PC-9 (cell line): ENCODE measurements at regions not wholly inside any gene's neighbourhood (a gene's known extent, or its start where the extent isn't known, plus 50 kb on each side); places are given as distances from the start of the nearest gene placed in this dataset.

Source experiments
- BruUV-seq: library from RNA; stranded (reverse); fragments of 400-500 nt; replicated peaks from 2 replicates; lab custom pipeline; 2021; lab: Mats Ljungman, UMichigan
- CTCF ChIA-PET: fragments of 300-600 bp; sonication (Branson Sonifier 250); formaldehyde crosslinking; loops from one replicate; lab custom pipeline; 2022; ENCODE audit warnings: antibody characterized with exemption; lab: Charles Lee
- POLR2A ChIA-PET: fragments of 300-600 bp; sonication (Branson Sonifier 250); formaldehyde crosslinking; loops from one replicate; lab custom pipeline; 2022; ENCODE audit warnings: antibody characterized with exemption; ENCODE audit not compliant: unreplicated experiment; lab: Charles Lee
- DNase-seq, 2 experiments: peaks; one replicate each; pipeline versions ENCODE4 v3.0.0 to v3.0.0-alpha.2; 2015 to 2022; ENCODE audit warnings: mixed read lengths in 1 of 2
- H2AFZ ChIP-seq: fragments of 200-600 bp; sonication (generic); 2 replicates; pipeline ENCODE4 v1.8.1; 2017; ENCODE audit warnings: antibody characterized with exemption
- H3F3A ChIP-seq: fragments of 200-600 bp; sonication (generic); 2 replicates; pipeline ENCODE4 v1.8.1; 2017; ENCODE audit warnings: antibody characterized with exemption, mild to moderate bottlenecking, low read depth; ENCODE audit not compliant: insufficient read depth
- H3K27ac ChIP-seq: fragments of 200-600 bp; sonication (generic); 2 replicates; pipeline ENCODE4 v1.6.1; 2016; ENCODE audit warnings: mixed run types
- H3K27me3 ChIP-seq: fragments of 200-600 bp; sonication (generic); 2 replicates; pipeline ENCODE4 v1.6.1; 2016; ENCODE audit warnings: low read depth, mixed run types; ENCODE audit not compliant: insufficient read depth
- H3K36me3 ChIP-seq: fragments of 200-600 bp; sonication (generic); 2 replicates; pipeline ENCODE4 v1.6.1; 2016; ENCODE audit warnings: low read depth, mixed run types
- H3K4me1 ChIP-seq: fragments of 200-600 bp; sonication (generic); replicated peaks from 2 replicates; pipeline ENCODE4 v1.6.1; 2016; ENCODE audit warnings: mixed run types; ENCODE audit not compliant: insufficient read depth
- H3K4me2 ChIP-seq: fragments of 200-600 bp; sonication (generic); 2 replicates; pipeline ENCODE4 v1.6.1; 2017; ENCODE audit warnings: mixed run types
- H3K4me3 ChIP-seq: fragments of 200-600 bp; sonication (generic); 2 replicates; pipeline ENCODE4 v1.6.1; 2016; ENCODE audit warnings: mixed run types
- H3K79me2 ChIP-seq: fragments of 200-600 bp; sonication (generic); 2 replicates; pipeline ENCODE4 v1.6.1; 2017; ENCODE audit warnings: low read depth, mixed run types
- H3K9me2 ChIP-seq: fragments of 200-600 bp; sonication (generic); 2 replicates; pipeline ENCODE4 v1.8.1; 2017; ENCODE audit warnings: mild to moderate bottlenecking; ENCODE audit not compliant: insufficient read depth
- H3K9me3 ChIP-seq: fragments of 200-600 bp; sonication (generic); 2 replicates; pipeline ENCODE4 v1.8.1; 2016; ENCODE audit warnings: low read depth; ENCODE audit not compliant: insufficient read depth
- H4K20me1 ChIP-seq: fragments of 200-600 bp; sonication (generic); 2 replicates; pipeline ENCODE4 v1.8.1; 2017; ENCODE audit not compliant: insufficient read depth
- CTCF ChIP-seq: fragments of 200-600 bp; sonication (generic); conservative IDR thresholded peaks from 2 replicates; pipeline ENCODE4 v1.6.1; 2017; ENCODE audit warnings: mixed run types, antibody characterized with exemption, mild to moderate bottlenecking, moderate library complexity
- EZH2 ChIP-seq: fragments of 200-600 bp; sonication (generic); IDR thresholded peaks from 2 replicates; pipeline ENCODE4 v1.8.0; 2017; ENCODE audit warnings: antibody characterized with exemption, low read depth
- intact Hi-C: fragments of 100-400 bp; cut with micrococcal nuclease; formaldehyde crosslinking; loops from one replicate; pipeline ENCODE4 v1.10.0; 2022; ENCODE audit not compliant: unreplicated experiment

- CTCF ChIA-PET: no interaction called here
- Histone ChIP-seq H3K4me2 (no peak overlapping the region), H3K27me3 (no peaks in the 10 kb centered on the region), H2AFZ (no peak overlapping the region), H3K79me2 (no peaks in the 10 kb centered on the region), H3K27ac (no peak overlapping the region), H3K4me3 (no peak overlapping the region), H3K4me1 (no peaks in the 10 kb centered on the region), H3K36me3 (no peaks in the 10 kb centered on the region), H3K9me3 (no peaks in the 10 kb centered on the region), H3F3A (no peaks in the 10 kb centered on the region), H3K9me2 (no peaks in the 10 kb centered on the region), H4K20me1 (no peaks in the 10 kb centered on the region)
- intact Hi-C loops: no loop called here
- DNase-seq: no peak
- BruUV-seq: no TSS peak
- TF ChIP-seq CTCF (no peak), EZH2 (no peak)
- POLR2A ChIA-PET: no interaction called here
Measured at GRCh38 chr7:41771717-41772116, 68.8 kb upstream of the INHBA start.

GRCh38 chr7:41769162-41769561 is 66.3 kb upstream of the INHBA start:
- Histone ChIP-seq H4K20me1 (no peaks in the 10 kb centered on the region), H3K9me2 (no peaks in the 10 kb centered on the region), H2AFZ (no peak overlapping the region), H3K36me3 (no peaks in the 10 kb centered on the region), H3K4me2 (no peak overlapping the region), H3F3A (no peaks in the 10 kb centered on the region), H3K79me2 (no peaks in the 10 kb centered on the region), H3K4me3 (no peak overlapping the region), H3K27me3 (no peaks in the 10 kb centered on the region), H3K4me1 (no peaks in the 10 kb centered on the region), H3K27ac (no peak overlapping the region), H3K9me3 (no peaks in the 10 kb centered on the region; the same call in 1 of the 2 replicates)
- BruUV-seq: no TSS peak
- ChIA-PET POLR2A (no interaction called here), CTCF (interaction anchor here (0.6 kb wide), 1 partner anchor 529 kb away, joined by 4 read pairs; no protein-coding TSS in a partner anchor)
- intact Hi-C loops: no loop called here
- no peak for TF ChIP-seq EZH2
- no peak for TF ChIP-seq CTCF
- DNase-seq: no peak

GRCh38 chr7:41763626-41764025 is 60.7 kb upstream of the INHBA start:
- H3K4me3 ChIP-seq: no peak overlapping the region
- CTCF ChIA-PET: no interaction called here
- intact Hi-C loops: no loop called here
- H3F3A ChIP-seq: no peaks in the 10 kb centered on the region
- no peak for DNase-seq
- POLR2A ChIA-PET: no interaction called here
- H3K9me3 ChIP-seq: no peaks in the 10 kb centered on the region; the same call in 1 of the 2 replicates
- H3K27ac ChIP-seq: no peak overlapping the region
- no peaks in the 10 kb centered on the region for H3K9me2 ChIP-seq
- no peak overlapping the region for H2AFZ ChIP-seq
- H4K20me1 ChIP-seq: no peaks in the 10 kb centered on the region
- no peaks in the 10 kb centered on the region for H3K27me3 ChIP-seq
- no TSS peak for BruUV-seq
- H3K4me1 ChIP-seq: no peaks in the 10 kb centered on the region
- H3K36me3 ChIP-seq: no peaks in the 10 kb centered on the region
- H3K4me2 ChIP-seq: no peak overlapping the region
- no peaks in the 10 kb centered on the region for H3K79me2 ChIP-seq
- no peak for TF ChIP-seq CTCF
- no peak for TF ChIP-seq EZH2
